WTC11 (cell line): ENCODE measurements at regions not wholly inside any gene's neighbourhood (a gene's known extent, or its start where the extent isn't known, plus 50 kb on each side); places are given as distances from the start of the nearest gene placed in this dataset.

Experiments
- ATF3 ChIP-seq: sonication (generic); formaldehyde crosslinking; conservative IDR thresholded peaks from 2 replicates; pipeline ENCODE4 v1.8.1; 2022; ENCODE audit warnings: mild to moderate bottlenecking, missing genetic modification reagents
- CTCF ChIP-seq: fragments of 200-600 bp; IDR thresholded peaks from 2 replicates; pipeline ENCODE4 v1.8.0; 2022; ENCODE audit warnings: antibody characterized with exemption
- JUN ChIP-seq: sonication (generic); formaldehyde crosslinking; IDR thresholded peaks from 2 replicates; pipeline ENCODE4 v1.8.0; 2023; ENCODE audit warnings: mild to moderate bottlenecking, missing genetic modification reagents
- MAX ChIP-seq: sonication (generic); formaldehyde crosslinking; IDR thresholded peaks from 2 replicates; pipeline ENCODE4 v1.8.0; 2022; ENCODE audit warnings: mild to moderate bottlenecking, missing genetic modification reagents
- ZBTB21 ChIP-seq: sonication (generic); formaldehyde crosslinking; IDR thresholded peaks from 2 replicates; pipeline ENCODE4 v1.8.1; 2023; ENCODE audit warnings: mild to moderate bottlenecking, missing genetic modification reagents, borderline replicate concordance
- ZNF532 ChIP-seq: fragments of 250-450 bp; sonication (Bioruptor Pico); IDR thresholded peaks from 2 replicates; pipeline ENCODE4 v1.9.0; 2021; ENCODE audit warnings: mild to moderate bottlenecking, borderline replicate concordance

- no peak for TF ChIP-seq ZBTB21
- no peak for TF ChIP-seq CTCF
- TF ChIP-seq ATF3 (CRISPR knock-in tag), result no peak
- no peak for TF ChIP-seq ZNF532 (CRISPR knock-in tag)
- TF ChIP-seq MAX (CRISPR knock-in tag), result no peak
- TF ChIP-seq JUN, result no peak
Measured at GRCh38 chr11:109308551-109308950, 113.4 kb upstream of the C11orf87 start.
